Activated CD4-positive, alpha-beta T cell treated with anti-CD3 and anti-CD28 coated beads, Interleukin-2, Interleukin-4, amounts not matched to agents 100 ng/mL and 50 ng/mL, durations not matched to agents 16 hours and 8 hours (primary cell): ENCODE measurements at regions not wholly inside any gene's neighbourhood (a gene's known extent, or its start where the extent isn't known, plus 50 kb on each side); places are given as distances from the start of the nearest gene placed in this dataset.

Experiments used
- DNase-seq: peaks from one replicate; pipeline ENCODE4 v3.0.0-alpha.2; 2020; ENCODE audit warnings: low spot score

DNA sequence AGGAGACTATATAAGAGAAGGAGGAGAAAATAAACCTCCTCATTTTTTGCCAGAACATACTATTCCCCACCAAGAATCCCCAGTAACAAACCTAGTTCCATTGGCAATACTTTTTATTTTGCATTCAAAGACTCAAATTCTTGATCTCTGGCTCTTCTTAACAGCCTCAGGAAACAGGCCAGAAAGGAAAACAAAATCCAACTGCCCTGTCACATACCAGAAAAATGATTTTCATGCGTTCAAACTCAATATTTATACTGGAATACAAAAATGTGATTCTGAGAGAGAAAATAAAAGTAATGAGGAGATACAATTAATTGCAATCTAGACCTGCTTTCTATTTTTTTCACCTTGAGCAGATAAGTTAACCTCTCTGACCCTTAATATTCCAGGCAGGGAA lies 435.9 kb upstream of the AUTS2 start:
- DNase-seq = no peak

DNA sequence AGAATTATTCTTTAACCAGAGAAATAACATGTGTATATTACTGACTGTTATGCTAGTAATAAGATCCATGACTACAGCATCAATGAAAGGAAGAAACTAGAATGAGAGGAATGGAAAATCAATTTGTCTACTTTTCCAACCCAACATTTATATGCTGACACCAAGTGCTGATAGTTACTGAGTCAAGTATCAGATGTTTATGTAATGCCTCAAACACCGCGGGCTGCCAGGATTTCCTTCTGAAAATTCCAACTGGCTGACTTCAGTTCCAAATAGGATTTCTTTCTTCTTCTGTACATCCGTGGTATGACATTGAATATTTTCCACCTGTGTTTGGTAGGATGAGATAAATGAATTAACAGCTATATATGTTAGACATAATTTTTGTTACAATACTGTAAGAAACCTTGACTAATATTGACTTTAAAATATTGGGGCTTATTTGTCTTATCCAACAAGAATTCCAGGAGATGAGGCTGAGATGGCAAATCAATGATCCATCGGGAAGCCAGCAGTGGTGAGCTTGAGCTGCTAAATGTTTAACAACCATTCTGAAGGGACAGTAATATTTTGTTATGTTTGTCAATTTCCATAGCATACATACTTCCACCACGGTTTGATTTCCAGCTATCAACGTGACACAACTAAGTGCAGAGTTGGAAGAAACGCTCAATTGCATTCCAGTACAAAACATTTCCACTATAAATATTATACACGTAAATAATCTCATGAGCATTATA lies 435.2 kb upstream of the AUTS2 start:
- no peak for DNase-seq

DNA sequence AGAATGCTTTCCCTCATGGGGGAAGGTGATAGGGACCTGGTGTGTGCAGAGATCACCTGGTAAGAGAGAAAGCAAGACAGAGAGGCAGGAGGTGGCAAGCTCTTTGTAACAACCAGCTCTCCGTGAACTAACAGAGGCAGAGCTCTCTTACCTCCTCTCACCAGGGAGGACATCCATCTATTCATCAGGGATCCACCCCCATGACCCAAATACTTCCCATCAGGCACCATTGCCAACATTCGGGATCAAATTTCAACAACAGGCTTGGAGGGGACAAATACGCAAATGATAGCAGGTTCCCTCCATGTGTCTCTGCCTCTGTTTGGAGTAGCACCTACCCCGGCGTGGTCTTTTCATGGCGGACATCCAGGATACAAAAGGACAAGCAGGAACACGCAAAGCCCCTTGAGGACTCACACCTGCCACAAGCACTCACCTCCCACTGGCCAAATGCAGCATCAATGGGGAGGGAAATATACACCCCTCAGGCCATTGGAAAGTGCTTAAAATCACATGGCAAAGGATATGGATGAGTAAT lies 431.2 kb upstream of the AUTS2 start:
- no peak for DNase-seq

DNA sequence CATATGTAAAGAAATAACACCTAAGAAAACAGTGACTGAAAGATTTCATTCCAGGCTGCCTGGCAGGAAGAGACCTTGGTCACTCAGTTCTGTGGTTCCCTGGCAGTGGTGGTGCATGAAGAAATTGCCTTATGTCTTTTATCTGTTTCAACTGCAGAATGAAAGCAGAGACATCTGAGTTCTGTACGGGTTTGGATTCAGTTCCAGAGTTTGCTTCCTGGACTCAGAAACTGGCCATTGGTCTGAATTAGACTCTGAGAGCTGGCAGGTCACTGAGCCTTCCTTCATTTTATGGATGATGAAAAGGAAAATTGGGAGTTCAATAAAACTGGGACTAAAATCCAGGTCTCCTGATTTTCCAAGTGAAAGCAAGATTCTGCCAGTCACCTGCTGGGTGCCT lies 428.9 kb upstream of the AUTS2 start:
- no peak for DNase-seq

DNA sequence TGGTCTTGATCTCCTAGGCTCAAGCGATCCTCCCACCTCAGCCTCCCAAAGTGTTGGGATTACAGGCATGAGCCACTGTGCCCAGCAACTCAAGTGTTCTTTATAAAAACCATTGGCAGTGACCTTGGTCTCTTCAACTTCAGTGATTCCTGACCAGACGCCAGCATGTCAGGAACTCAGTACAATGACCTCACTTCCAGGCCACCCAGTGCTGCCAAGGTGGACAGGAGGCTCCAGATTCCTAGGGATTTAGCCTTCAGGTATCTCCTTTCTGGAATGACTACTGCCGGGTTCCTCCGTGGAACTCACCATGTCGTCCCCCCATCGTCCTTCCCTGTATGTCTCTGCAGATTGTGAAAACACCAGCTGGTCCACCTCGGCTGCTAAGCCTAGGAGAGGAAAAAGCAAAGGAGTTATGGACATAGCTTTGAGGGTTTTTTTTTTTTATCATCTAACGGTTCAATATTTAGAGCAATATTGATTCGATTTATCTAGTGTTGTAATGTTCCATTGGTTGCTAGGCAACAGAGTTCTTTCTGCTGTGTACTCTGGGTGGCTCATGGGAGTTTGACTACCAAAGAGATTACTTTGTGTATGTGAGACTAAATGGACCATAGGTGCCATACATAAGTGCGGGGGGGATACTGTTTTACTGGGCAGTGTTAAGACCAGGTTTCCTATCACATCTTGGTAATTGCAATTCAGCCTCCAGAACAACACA lies 425.8 kb upstream of the AUTS2 start:
- DNase-seq = no peak

DNA sequence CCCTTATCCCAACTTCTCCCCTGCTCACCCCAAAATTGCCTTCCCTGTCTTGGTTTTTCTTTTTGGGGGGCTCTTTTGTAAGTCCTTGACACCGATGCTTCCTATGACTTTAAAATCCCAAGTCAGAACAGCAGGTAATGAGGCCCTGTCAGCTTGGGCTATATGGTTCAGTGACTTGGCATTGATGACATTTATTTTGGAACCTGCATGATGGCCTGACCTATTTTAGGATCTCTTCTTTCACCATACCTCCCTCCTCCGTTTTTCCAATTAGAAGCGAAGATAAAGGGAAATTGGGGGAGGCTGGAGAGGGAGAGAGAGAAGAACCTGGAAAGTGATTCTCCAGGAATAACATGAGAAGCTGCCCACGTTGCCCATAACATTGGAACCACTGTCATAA lies 424.9 kb upstream of the AUTS2 start:
- DNase-seq = no peak

DNA sequence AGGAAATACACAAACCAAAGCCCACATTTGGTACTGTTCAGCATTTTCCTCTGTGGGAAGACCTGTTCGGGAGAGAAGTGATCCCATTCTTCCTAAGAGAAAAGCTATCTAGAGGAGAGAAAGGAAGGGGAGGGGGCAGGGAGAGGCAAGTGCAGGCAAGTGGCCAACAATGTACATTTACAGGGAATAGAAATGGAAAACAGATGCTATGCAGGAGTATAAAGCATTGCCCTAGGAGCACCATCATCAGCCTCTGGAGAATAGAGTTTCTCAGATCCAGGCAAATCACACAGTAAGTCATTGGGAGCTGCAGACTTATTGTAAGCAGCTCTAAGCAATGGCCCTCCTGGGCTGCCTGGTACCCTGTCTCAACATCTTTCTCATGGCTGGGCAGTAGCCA lies 424.4 kb upstream of the AUTS2 start:
- DNase-seq = no peak

DNA sequence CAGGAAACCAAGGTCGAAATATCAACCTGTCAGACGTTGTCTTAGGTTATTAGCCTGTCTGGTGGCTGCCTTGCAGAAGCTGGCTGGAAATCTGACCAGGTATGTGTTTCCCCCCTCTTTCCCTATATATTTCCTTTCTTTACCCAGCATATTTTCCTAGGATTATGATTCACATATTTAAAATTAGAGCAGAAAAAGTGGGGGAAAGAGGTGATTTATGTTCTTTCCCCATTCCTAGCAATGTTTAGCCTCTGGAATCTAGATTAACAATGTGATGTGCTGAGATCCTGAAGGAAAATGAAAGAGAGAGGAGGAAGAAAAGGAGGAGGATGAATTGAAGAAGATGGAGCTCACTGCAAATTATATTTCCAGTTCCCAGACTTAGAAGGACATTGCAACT lies 421.4 kb upstream of the AUTS2 start:
- DNase-seq = no peak

DNA sequence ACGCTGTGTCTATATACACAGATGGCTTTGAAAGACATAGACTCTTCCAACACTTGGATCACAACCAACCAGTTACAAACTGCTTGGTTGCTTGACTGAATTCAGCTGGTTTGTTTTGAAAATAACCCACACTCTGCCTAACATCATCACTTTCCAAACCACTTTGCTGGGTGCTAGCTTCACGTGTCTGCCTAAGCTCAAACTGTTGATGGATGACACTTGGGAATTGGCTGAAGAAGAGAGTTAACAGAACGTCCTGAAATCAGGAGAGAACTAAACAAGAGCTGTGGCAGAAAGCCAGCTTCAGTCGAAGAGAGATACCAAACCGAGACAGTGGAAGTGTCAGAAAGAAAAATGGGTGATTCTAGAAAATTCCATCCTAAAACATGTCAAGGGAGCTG lies 420.8 kb upstream of the AUTS2 start:
- no peak for DNase-seq

DNA sequence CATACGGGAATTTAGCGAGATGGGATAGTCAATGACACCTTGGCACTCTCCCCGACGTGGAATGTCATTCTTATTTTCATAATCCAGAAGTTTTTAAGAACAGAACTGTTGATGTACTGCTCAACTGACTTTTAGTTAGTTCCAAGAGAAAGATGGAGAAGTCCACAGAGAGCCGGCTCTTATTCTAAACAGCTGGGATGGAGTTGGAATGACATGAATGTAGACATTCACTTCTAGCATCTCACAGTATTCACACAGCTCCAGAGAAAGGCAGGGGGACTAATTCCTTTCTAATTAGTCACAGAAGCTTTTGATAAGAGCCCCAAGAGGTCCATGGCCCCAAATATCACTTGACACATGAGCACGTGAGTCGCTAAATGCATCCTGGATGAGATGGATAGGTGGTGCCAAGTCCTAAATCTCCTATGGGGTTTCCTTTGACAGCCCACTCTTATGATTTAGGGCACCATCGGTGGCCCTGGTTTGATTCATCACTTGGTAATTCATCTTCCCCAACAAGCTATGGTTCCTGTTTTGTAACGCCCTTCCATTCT lies 420.3 kb upstream of the AUTS2 start:
- no peak for DNase-seq

DNA sequence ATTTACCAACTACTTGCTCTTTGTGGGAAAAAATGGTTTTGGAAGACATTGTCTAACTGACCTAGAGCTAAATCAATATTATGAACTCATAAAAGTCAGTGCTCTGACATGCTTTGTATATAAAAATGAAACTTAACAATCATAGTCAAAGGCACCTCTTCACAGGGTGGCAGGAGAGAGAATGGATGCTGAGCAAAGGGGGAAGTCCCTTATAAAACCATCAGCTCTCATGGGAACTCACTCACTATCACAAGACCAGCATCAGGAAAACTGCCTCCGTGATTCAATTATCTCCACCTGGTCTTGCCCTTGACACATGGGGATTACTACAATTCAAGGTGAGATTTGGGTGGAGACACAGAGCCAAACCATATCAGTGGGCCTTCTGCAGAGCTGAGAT lies 417.6 kb upstream of the AUTS2 start:
- no peak for DNase-seq

DNA sequence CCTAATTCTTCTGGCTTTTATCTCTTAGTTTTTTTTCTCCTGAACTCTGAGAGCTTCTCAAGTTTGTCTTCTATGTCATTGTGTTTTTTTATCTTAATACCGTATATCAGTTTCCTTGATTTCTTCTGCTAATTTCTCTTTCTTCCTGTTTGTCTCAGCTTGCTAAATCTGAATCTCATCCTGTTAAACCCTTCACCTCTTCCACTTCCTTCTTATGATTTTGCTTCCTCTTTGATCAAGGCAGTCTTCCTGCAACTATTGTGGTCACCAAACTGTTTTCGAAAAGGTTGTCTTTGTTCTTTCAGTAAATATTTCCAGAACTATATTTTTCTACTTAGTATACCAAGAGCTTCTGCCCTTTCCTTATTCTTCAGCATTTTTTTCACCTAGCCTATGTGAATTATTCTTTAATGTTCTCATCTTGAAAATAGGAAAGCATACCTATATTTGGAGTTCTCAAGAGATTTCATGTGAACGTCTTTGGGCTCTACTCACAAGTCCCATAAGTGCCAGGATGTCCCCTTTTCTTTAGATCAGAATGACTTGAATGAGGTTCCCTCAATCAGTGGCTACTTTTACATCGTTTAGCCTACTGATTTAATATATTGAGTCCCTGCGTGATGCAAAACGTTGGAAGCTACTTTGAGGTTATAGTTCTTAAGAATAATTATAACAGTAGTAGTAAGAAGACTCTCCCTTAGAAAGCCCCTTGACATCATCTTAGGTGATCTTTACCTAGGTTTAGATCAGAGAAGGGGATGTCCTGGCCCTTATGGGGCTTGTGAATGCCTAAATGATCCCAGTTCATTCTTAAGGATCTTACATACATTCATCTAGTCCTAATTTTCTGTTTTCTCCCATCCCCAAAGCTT lies 415.4 kb upstream of the AUTS2 start:
- no peak for DNase-seq

DNA sequence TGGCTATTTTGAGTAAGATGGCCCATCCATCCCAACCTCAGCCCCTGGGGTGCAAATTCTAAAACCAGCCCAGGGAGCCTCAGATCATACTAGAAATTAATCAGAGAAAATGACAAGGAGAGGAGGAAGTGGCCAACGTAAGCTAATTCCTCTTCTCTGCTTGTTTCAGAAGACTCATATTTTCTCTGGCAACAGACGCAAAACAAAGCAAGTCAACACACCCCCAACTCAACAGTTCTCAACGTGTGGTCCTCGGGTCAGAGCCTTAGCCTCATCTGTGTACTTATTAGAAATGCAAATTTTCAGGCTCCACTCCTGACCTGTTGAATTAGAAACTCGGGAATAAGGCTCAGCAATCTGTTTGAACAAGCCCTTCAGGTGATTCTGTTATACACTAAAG lies 413.9 kb upstream of the AUTS2 start:
- DNase-seq = no peak

DNA sequence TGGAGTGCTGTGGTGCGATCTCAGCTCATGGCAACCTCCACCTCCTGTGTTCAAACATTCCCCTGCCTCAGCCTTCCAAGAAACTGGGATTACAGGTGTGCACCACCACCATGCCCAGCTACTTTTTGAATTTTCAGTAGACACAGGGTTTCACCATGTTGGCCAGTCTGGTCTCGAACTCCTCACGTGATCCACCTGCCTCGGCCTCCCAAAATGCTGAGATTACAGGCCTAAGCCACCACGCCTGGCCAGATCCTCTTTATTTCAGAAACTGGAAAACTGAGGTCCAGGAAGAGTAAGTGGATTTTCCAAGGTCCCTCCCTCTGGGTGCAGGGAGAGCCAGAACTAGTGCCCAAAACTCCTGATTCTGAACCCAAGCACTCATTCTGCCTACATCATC lies 413.1 kb upstream of the AUTS2 start:
- no peak for DNase-seq

DNA sequence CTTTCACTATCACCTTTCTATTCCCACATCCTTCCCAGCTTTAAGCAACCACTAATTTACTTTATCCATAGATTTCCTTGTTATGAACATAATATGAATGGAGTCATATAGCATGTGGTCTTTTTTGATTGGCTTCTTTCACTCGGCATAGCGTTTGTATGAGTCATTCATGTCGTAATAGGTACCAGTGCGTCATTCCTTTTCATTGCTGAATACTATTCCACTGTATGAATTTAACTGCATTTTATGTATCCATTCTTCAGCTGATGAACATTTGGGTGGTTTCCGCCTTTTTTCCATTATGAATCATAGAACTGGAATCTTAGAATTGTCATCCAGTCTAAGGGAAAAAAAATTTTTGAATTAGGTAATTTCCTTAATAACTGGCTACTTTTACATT lies 411.3 kb upstream of the AUTS2 start:
- no peak for DNase-seq

DNA sequence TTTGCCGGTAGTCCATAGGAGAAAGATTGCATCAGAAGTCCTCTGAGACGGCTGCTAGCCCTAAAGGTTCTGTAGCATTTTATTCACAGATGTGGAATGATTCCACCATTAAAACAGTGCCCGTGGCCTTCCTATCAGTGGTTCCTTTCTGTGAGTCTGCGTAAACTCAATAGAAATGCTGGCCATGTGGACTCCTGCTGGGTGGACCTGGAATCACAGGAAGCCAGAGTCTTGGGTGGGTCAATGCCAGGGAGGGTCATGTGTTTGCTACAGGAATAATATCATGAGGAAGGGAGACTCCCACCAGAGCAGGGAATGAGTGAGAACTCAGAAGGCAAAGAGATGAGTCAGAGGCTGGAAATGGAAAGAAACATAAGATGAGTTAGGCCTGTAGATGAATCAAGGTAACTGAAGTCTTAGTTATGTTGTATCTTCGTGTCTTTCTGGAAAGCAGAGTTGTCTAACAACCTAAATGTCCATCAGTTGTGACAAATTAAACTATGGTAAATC lies 410.4 kb upstream of the AUTS2 start:
- DNase-seq = no peak

DNA sequence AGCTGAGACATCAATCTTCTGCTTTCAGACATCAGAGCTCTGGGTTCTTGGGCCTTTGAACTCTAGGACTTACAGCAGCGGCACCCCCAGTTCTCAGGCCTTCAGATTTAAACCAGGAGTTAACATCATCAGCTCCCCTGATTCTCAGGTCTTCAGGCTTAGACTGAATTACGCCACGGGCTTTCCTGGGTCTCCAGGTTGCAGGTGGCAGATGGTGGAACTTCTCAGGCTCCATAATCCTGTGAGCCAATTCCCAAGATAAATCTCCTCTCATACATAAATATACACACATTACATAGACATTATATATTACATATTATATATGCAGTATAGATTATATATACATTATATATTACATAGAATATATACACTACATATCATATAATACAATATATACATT lies 408.9 kb upstream of the AUTS2 start:
- no peak for DNase-seq

DNA sequence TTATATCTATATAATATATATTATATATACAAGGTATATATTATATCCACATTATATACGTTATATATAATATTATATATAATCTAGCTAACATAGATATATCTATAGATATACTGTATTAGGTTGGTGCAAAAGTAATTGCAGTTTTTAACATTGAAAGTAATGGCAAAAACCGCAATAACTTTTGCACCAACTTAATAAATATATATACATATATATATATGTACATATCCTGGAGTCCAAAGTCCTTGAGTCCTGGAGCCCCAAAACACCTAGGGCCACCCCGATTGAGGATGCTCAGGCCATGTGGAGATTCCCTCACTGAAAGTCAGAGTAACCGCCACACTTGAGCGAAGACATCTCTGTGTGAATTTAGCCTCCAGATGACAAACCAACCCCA lies 408.2 kb upstream of the AUTS2 start:
- DNase-seq = no peak

DNA sequence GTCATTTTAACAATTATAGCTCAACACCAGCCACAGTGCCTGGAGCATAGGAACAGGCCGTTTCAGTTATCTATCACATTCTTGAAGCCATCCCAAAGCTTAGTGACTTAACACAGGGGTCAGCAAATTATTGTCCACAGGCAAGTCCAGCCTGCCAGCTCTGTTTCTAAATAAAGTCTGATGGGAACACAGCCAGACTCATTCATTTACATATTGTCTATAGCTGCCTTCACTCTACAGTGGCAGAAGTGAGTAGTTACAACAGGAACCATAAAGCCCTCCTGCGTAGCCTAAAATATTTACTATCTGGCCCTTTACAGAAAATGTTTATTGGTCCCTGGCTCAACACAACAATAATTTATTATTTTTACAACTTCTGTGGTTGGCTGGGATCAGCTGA lies 407.5 kb upstream of the AUTS2 start:
- DNase-seq = no peak

DNA sequence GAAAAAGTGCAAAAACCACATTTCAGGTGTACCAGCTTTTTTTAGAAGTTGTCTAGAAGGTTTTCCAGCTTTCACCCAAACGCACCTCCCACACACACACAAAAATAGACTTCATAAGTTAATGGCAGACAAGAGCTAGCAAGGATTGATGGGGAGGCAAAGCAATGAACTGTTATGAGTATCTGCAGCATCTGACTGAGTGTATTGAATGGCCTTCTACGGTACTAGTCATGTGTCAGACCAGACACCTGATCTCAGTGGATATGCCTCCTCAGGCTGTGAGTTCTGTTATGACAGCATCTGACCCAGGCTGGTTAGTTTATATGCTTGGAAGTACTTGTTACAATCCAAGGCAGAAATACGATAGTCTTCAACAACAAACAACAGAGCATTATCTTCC lies 406.1 kb upstream of the AUTS2 start:
- DNase-seq = no peak

DNA sequence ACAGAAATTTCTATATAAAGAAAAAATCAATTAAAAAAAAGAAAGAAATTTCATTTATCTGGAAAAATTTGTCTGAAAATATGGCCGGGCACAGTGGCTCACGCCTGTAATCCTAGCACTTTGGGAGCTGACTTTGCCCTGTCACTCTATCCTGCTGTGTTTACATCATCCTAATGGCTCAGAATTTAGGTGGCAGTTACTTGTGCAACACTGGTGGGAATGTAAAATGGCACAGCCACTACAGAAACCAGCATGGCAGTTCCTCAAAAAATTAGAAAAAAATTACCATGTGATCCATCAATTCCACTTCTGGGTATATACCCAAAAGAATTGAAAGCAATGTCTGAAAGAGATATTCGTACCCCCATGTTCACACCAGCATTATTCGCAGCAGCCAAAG lies 405.2 kb upstream of the AUTS2 start:
- no peak for DNase-seq

DNA sequence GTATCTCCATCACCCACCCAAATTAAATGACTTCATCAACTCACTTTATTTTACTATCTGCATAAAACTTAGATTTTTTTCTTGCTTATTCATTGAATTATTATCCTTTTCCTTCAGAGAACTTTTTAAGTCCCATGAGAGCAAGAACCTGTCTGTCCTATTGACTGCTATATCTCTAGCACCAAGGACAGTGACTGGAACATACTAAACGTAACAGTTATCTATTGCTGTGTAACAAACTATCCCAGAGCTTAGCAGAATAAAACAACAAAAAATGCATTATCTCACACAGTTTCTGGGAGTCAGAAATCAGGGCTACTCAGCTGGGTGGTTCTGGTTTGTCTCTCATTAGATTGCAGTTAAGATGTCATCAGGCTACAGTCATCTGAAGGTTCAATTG lies 401.7 kb upstream of the AUTS2 start:
- DNase-seq = no peak
